ENCODE measurements at regions not wholly inside any gene's neighbourhood (a gene's known extent, or its start where the extent isn't known, plus 50 kb on each side); places are given as distances from the start of the nearest gene placed in this dataset.

GRCh38 chr6:56741472-56741871 is 98.8 kb upstream of the DST start:
- TF ChIP-seq CTCF (IDR thresholded peaks at IDR 0.05; ENCODE audit: low read length) (no peak), EZH2 (IDR thresholded peaks at IDR 0.05; ENCODE audit: borderline replicate concordance, low read length) (no peak)

Data from OCI-LY1 (cell line).